ENCODE measurements at regions not wholly inside any gene's neighbourhood (a gene's known extent, or its start where the extent isn't known, plus 50 kb on each side); places are given as distances from the start of the nearest gene placed in this dataset.
"Not testable (repeated sequence)": the region's sequence is repeated elsewhere in the genome, so short reads cannot be mapped to it uniquely, and the experiment has no call there.

DNA sequence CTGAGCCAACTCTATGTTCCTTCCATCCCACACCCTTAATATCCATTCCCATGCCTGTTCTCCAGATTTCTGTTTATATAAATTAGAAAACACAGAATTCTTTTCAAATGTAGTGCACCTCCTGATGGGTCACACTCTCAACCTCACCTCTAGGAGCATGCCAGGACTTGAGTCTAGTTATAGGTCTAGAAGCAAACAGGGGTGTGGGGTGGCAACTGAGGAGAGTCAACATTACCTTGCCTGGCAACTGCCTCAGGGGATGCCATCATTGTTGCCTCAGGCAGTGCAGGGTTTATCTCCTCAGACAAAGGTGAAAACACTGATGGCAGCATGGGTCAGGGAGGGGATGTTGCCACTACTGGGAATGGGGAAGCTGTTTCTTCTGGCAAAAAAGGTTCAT is 181.0 kb upstream of the IPO5 start:
- not testable (repeated sequence) for DNase-seq (ENCODE audit: low read depth in 4 of 4, low spot score in 2 of 4)

DNA sequence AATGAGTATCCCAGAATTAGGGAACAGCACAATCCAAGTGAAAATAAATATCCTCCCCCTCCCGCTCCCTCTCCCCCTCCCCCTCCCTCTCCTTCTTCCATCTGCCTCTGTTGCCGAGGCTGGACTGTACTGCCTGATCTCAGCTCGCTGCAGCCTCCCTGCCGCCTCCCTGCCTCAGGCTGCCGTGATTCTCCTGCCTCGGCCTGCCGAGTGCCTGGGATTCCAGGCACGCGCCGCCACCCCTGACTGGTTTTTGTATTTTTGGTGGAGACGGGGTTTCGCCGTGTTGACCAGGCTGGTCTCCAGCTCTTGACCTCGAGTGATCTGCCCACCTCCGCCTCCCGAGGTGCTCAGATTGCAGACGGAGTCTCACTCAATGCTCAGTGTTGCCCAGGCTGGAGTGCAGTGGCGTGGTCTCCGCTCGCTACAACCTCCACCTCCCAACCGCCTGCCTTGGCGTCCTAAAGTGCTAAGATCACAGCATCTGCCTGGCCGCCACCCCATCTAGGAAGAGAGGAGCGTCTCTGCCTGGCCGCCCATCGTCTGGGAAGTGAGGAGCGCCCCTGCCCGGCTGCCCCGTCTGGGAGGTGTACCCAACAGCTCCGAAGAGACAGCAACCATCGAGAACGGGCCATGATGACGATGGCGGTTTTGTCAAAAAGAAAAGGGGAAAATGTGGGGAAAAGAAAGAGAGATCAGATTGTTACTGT is 178.9 kb upstream of the IPO5 start:
- not testable (repeated sequence) for DNase-seq (ENCODE audit: low read depth in 4 of 4, low spot score in 2 of 4)

DNA sequence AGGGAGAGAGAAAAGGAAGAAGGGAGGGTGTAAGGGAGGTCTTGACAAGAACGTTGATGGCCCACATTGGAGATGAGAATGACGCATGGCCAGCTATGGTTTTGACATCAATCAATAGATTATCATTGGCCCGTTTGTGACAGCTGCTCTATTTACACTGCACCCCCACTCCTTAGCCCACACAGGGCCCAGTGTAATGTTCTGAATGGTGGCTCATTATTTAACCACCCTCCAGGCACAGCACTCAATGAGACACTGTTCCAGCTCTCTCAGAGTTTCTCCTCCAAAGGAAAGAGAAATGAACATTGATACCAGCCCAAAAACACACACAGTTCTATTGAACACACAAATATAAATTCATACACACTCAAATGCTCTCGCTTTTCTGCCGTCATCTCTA is 173.0 kb upstream of the IPO5 start:
- DNase-seq (ENCODE audit: low read depth in 4 of 4, low spot score in 2 of 4): no peak

DNA sequence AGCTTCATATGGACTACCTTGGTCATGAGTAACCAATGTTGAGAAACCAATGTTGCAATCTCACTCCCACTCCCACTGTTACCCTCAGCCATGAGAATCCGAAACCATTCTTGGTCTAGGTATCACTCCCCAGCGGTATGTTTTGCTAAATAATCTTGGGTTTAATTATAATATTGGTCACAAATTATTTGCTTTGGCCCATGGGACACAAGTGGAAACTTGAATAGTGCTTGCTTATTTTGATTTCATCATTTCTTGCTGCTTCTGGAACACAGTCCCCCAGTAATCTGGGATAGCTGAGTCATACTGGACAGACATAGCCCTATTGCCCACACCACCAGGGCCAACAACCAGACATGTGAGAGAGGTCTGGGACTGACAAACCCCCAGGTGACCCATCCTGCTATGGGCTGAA is 171.6 kb upstream of the IPO5 start:
- DNase-seq (ENCODE audit: low read depth in 4 of 4, low spot score in 2 of 4): no peak

DNA sequence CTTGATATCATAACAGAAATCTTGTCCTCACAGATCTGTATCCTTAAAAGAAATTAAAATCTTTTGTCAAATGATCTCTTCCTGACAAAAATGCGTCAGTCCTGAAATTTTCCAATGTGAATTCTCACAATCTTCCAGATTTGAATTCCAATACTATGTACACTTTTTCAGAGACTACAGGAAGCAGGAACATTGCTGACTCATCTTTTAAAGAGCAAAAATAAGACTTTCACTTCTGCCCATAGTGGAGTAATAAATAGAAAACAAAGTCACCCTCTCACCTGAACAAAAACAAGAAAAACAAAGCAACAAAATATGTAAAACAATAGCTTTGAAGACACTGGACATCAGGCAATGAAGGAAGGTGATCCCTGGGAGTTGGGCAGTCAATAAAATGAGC is 167.0 kb upstream of the IPO5 start:
- DNase-seq (ENCODE audit: low read depth in 4 of 4, low spot score in 2 of 4): no peak

DNA sequence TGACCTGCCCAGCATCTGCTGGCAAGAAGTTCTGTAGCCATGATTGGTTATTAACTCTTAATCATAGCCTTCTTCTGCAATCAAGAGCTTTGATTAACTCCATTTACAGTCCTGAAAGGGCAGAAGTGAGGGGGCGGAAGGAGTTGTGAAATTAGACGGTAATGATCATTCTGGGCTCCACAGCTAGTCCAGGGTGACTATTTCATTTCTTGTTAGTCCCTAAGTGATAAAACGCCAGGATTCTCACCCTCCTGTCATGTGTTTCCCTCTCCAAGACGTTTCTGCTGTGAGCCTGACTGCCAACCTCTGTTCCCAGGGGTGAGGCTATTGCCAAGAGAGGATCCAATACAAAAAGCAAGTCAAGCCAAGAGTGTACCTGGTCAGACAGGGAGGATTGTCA is 155.9 kb upstream of the IPO5 start:
- no peak for DNase-seq (ENCODE audit: low read depth in 4 of 4, low spot score in 2 of 4)

DNA sequence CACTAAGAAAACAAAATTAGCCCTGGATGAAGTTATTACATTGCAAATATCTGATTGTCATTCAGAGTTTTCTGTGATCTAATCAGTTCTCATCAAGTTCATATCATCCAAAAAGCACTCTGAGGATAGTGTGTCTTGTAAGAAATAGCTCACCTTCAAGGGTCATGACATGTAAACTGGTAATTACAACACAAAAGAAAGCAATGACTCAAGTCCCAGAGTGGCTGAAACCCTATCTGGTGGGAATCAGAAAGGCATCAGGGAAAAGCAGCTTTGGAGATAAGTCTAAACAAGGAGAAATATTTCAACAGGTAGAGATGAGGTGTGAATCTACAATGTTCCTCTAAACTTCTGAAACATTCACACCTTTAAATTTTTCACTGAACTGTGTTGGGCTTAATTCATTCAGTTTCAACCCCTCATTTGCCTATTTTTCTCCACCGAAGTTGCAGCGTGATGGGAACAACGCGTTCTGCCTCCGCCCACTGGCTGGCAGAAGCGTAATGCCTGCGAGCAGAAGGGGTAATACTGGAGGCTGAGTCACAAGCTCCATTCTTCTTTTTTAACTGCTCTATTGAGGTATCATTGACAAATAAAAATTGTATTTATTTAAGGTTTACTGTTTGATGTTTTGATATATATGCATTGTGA is 155.2 kb upstream of the IPO5 start:
- DNase-seq (ENCODE audit: low read depth in 4 of 4, low spot score in 2 of 4): no peak

DNA sequence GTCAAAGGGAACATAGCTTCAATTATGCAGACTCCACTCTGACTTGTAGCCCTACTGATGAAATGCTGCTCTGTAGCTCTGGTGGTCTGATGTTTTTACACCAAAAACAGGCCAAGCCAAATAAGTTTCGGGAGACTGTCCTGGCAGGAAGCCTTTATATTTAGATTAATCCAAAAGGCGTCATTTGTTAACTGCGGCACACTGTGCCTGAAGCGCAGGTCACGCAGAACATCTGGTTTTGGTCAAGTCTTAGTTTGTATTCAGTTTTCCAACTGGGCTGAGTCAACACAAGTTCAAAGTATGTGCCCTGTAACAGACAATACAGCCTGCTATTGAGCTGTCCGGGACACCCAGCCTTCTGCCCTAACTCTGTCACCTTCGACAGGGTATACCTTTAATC is 154.6 kb upstream of the IPO5 start:
- peak in 2 of 4 donors; percentile 5 to 37 for DNase-seq (ENCODE audit: low read depth in 4 of 4, low spot score in 2 of 4)

DNA sequence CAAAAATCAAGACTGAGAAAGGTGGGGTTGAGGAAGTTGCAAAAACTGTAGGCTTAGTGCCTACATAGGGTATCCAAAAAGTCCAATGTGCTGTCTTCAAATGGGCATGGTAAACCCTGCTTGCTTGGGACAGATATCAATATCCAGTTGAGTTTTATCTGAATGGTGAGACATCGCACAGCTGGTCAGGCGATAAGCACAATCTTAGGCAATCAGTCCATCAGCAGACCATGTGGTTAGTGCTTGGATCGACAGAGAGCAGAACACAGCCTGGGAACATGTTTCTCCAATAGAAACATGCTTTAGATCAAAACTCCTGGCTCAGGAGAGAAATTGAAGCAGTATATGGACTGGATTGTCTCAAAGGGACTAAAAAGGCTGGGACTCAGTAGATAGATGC is 151.3 kb upstream of the IPO5 start:
- DNase-seq (ENCODE audit: low read depth in 4 of 4, low spot score in 2 of 4): no peak

DNA sequence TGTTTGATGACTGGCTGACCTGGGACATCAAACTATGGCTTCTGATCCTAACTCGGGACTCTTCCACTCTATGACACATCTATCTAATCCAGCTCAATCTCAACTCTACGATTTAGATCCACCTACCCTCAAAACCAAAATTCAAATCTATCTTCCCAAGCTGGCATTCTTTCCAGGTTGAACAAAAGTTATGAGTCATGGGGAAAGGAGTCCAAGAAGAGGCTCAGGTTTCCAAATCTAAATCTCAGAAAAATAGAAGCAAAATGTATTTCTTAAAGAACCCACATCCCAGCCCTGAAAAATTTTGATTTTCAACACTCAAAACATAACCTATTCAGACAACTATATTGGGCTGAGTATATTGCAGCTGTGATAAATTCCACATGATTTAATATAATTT is 143.9 kb upstream of the IPO5 start:
- DNase-seq (ENCODE audit: low read depth in 4 of 4, low spot score in 2 of 4): no peak

DNA sequence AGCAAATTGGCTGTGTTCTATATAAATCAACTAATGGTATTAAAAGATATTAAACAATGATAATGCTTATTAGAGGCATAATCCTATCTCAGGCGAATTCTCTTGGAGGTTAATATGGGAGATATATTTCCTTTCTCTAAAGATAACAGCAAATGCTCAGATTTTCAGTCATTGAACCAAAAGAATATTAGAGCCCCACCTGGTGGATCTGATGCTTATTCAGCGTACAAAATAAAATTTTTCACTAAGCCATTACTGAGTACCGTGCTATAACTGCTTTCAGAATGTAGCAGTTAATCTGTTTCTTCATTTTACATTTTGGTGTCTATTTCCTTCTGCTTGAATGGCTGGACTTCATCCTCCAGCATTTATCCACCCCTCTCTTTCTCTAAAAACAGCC is 143.3 kb upstream of the IPO5 start:
- peak in 1 of 4 donors; percentile 19 for DNase-seq (ENCODE audit: low read depth in 4 of 4, low spot score in 2 of 4)

DNA sequence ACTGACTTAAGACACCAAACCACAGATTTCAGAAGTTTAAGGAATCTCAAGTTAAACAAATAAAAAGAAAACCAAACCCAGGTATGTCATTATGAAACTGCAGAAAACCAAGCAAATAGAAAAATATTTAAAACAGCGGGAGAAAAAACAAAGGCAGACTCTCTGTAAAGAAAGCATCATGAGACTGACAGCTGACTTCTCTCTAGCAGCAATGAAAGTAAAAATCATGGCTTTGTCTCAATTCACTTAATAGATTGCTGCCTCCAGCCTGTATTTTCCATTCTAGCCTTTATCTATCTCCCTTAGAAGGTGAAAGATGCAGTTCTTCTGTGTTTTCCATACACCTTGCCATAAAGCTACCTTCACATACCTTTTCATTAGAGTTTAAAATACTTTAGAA is 131.1 kb upstream of the IPO5 start:
- no peak for DNase-seq (ENCODE audit: low read depth in 4 of 4, low spot score in 2 of 4)

DNA sequence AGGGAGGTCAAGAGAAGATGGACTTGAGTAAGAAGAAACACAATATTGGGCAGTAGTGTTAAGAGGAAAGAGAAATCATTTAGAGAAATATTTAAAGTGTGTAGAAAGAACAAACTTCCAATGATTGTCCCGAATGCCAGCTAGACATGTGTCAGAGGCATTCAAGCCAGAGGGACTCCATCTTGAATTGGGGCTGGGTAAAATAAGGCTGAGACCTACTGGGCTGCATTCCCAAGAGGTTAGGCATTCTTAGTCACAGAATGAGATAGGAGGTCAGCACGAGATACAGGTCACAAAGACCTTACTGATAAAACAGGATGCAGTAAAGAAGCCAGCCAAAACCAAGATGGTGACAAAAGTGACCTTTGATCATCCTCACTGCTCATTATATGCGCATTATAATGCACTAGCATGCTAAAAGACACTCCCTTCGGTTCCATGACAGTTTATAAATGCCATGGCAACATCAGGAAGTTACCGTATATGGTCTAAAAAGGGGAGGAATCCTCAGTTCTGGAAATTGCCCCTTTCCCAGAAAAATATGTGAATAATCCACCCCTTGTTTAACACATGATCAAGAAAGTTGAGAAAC is 127.0 kb upstream of the IPO5 start:
- no peak for DNase-seq (ENCODE audit: low read depth in 4 of 4, low spot score in 2 of 4)

DNA sequence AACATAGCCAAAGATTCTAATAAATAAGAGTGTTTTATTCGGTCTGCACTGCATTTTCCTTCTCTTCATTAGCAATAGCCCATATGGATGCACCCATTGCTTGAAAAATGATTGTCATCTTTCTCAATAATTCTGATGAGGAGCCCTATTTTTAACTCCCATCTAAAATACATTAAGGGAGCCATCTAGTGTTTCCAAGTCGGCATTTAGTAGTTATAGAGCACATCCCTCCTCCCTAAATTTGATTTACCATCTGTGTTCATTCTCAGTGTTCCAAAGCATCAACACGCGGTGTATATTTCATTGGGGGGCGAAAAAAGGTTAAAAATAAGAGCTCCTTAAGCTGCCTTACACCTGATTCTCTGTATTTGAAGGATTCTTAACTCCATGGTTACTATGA is 119.2 kb upstream of the IPO5 start:
- DNase-seq (ENCODE audit: low read depth in 4 of 4, low spot score in 2 of 4): no peak

DNA sequence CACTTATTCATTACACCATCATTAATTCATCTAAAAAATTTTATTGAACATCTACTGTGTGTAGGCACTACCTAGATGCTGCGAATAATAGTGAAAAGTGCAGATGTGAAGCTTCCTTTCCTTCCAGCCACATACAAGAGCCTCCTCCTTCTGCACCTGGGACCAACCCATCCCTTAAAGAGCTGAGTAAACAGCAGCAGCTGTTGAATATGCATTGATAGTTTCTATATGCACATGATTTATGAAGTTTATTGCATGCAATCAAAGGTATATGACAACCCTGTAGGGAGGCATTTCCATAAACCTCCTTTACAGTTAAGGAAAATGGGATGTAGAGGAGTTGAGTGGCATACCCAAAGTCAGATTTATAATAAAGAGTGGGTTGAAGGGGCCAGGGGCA is 110.3 kb upstream of the IPO5 start:
- no peak for DNase-seq (ENCODE audit: low read depth in 4 of 4, low spot score in 2 of 4)

DNA sequence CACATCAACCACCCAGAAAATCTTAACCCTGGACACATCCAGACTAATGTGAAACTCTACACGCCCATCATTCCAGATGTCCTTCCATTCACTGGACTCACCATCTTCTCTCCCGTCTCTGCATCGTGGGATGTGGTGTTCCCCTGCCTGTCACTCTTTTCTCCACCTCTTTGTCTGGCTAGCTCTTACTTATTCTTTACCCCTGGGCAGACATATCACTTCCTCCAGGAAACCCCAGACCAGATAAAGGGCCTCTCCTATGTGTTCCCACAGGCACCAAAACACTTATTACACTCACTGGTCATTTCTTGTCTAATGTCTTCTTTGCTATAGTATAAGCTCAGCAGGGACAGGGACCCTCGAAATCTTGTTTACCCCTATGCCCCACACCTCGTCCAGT is 109.3 kb upstream of the IPO5 start:
- no peak for DNase-seq (ENCODE audit: low read depth in 4 of 4, low spot score in 2 of 4)

DNA sequence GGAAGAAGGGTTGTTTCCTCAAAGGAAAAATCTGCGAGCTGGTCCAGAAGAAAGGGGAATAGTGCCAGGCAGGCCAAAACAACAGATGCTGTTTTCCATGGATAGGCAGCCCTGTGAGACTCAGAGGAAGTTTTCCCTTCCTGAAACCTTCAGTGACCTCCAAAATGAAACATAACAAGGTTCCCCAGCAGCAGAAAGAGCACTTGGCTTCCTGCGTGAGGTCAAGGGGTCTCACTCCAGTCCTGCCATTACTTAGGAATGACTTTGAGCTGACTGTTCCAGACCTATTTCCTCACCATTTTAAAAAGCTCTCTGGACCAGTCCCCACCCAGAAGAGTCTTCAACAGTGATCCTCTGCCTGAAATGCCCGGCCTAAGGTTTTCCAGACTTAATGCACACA is 104.6 kb upstream of the IPO5 start:
- no peak for DNase-seq (ENCODE audit: low read depth in 4 of 4, low spot score in 2 of 4)

DNA sequence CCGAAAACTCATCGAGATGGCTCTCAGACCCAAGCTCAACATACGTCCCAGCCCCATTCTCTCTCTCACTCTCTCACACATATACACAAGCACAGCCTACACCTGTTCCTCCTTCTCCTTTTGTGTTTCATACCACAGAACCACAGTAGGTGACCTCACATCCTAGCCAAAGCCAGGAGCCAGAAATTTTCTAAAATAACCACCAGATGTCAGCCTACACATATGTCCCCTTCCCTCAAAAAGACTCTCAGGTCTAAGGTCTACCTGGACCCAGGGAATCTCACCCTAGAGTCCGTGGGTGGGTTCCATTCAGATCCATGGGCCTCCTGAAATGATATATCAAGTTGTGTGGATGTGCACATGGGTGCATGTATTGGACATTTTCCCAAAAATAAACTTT is 104.2 kb upstream of the IPO5 start:
- DNase-seq (ENCODE audit: low read depth in 4 of 4, low spot score in 2 of 4): no peak

DNA sequence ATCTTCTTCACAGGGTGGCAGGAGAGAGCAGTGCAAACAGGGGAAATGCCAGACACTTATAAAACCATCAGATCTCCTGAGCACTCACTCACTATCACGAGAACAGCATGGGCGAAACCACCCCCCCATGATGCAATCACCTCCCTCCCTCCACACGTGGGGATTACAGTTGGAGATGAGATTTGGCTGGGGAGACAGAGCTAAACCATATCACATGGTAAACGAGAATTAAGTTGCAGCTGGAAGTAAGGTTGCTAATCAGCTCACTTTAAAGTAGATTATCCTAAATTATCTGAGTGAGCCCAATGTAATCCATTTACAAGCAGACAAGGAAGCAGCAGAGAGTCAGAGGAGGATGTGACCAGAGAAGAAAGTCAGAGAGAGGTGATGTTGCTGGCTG is 102.2 kb upstream of the IPO5 start:
- no peak for DNase-seq (ENCODE audit: low read depth in 4 of 4, low spot score in 2 of 4)

DNA sequence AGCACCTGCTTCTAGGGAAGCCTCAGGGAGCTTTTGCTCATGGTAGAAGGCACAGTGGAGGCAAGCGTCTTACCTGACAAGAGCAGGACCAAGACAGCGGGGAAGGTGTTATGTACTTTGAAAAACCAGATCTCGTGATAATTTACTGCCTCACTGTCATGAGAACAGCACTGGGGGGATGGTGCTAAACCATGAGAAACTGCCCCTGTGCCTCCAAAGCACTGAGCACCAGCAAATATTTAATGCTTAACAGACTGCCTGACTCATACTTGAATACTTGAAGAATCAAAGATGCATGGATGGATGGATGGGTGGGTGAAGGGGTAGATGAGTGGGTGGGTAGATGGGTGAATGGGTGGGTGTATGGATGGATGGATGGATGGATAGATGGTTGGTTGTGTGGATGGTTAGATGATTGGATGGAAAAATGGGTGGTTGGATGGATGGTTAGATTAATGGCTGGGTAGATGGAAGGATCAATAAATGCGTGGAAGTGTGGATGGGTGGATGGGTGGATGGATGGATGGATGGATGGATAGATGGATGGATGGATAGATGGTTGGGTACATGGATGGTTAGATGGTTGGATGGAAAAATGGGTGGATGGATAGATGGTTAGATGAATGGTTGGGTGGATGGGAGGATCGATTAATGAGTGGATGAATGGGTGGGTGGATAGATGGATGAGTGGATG is 101.1 kb upstream of the IPO5 start:
- no peak for DNase-seq (ENCODE audit: low read depth in 4 of 4, low spot score in 2 of 4)

DNA sequence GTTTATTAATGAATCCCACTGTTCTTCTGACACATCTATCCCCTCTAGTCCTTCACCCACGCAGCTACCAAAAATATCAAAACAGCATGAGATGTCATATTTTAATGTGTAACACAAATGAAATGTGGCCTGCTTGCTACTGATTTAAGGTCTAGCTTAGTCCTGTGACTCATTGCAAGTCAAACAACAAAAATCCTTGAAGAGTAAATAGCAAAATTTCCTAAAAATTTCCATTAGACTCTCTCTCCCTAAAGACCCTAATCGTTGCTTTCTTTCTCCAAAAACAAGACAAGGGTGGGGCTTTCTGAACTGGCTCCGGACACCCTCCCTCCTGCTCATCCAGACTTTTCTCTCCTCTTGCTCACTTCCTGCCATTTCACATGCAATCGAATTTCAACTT is 99.9 kb upstream of the IPO5 start:
- no peak for DNase-seq (ENCODE audit: low read depth in 4 of 4, low spot score in 2 of 4)

Data from left renal cortex interstitium (tissue), 4 donors.